Ovary (tissue), 7 donors: ENCODE measurements at regions not wholly inside any gene's neighbourhood (a gene's known extent, or its start where the extent isn't known, plus 50 kb on each side); places are given as distances from the start of the nearest gene placed in this dataset.

Experiments
- DNase-seq, 5 donors: peaks; one replicate each; pipeline ENCODE4 v3.0.0-alpha.2; 2019 to 2020
- H3K27ac ChIP-seq, 2 donors: fragments of 200-600 bp; one replicate each; pipeline versions ENCODE4 v1.5.1 to v1.8.0; 2019 to 2022
- H3K27me3 ChIP-seq: fragments of 200-600 bp; one replicate; pipeline ENCODE4 v1.8.0; 2022
- H3K36me3 ChIP-seq: fragments of 200-600 bp; sonication (generic); one replicate; pipeline ENCODE4 v1.5.1; 2019
- H3K4me1 ChIP-seq: one replicate; pipeline ENCODE4 v1.8.1; 2013; ENCODE audit warnings: mild to moderate bottlenecking, moderate library complexity; ENCODE audit not compliant: insufficient read depth
- H3K4me3 ChIP-seq: fragments of 200-600 bp; sonication (generic); one replicate; pipeline ENCODE4 v1.5.1; 2017
- H3K9me3 ChIP-seq, 2 donors: fragments of 200-600 bp in 1 of 2; sonication (generic) in 1 of 2; one replicate each; pipeline versions ENCODE4 v1.5.1 to v1.8.1; 2013 to 2019; ENCODE audit warnings: mild to moderate bottlenecking in 1 of 2, moderate library complexity in 1 of 2
- CTCF ChIP-seq, 3 donors: fragments of 450-650 bp in 2 of 3; fragments of 200-600 bp in 1 of 3; IDR thresholded peaks; one replicate each; pipeline versions ENCODE4 v1.5.1 to v1.8.0; 2016 to 2022; ENCODE audit warnings: antibody characterized with exemption in 3 of 3, mild to moderate bottlenecking in 1 of 3
- EP300 ChIP-seq: sonication (generic); formaldehyde crosslinking; IDR thresholded peaks from one replicate; pipeline ENCODE4 v1.6.1; 2017; ENCODE audit warnings: antibody characterized with exemption
- POLR2A ChIP-seq: fragments of 450-650 bp; IDR thresholded peaks from one replicate; pipeline ENCODE4 v1.6.1; 2017; ENCODE audit warnings: antibody characterized with exemption, mild to moderate bottlenecking, moderate library complexity
- WGBS, 3 donors: extraction: QIAGEN DNeasy Blood & Tissue Kit in 1 of 3; methylation state at CpG; one replicate each; pipeline versions ENCODE4 v1.1.5 to v1.1.7; 2013 to 2017; 5-methylcytosine and 5-hydroxymethylcytosine counted together
- intact Hi-C, 4 donors: fragments of 100-400 bp; cut with DNase I; formaldehyde crosslinking; loops; one replicate each; pipeline versions ENCODE4 v1.11.0 to v1.15.1; 2022 to 2023
- donor health status: DM: no; HTN: no; CAD: no; lungs with moderate emphysema.
- donor health status: DM: no; HTN: no; CAD: no.
- donor health status: Bipolar disorder and iron deficiency.
- donor health status: DM: no; HTN: no; CAD: no.
- donor health status: DM: yes; HTN: yes; CAD: no.

- H3K27me3 ChIP-seq = no peaks in the 10 kb centered on the region
- 86 to 96% (median 93%) methylated on average over 3 of the region's 3 CpGs for WGBS, 3 donors
- intact Hi-C loops = no loop called here
- H3K27ac ChIP-seq = no peak overlapping the region
- DNase-seq = no peak
- H3K36me3 ChIP-seq = no peaks in the 10 kb centered on the region
- no peak for TF ChIP-seq EP300
- no peak for TF ChIP-seq POLR2A
- no peak for TF ChIP-seq CTCF (IDR thresholded peaks at IDR 0.05)
- H3K4me1 ChIP-seq = no peaks in the 10 kb centered on the region
- no peak overlapping the region for H3K4me3 ChIP-seq
- H3K9me3 ChIP-seq = no peaks in the 10 kb centered on the region
Observed at GRCh38 chr3:25165306-25165705, 262.8 kb upstream of the RARB start.

- Histone ChIP-seq H3K27ac (no peak overlapping the region), H3K36me3 (no peaks in the 10 kb centered on the region), H3K9me3 (no peaks in the 10 kb centered on the region), H3K27me3 (no peaks in the 10 kb centered on the region), H3K4me3 (no peak overlapping the region), H3K4me1 (no peaks in the 10 kb centered on the region)
- DNase-seq = no peak
- intact Hi-C loops = no loop called here
- TF ChIP-seq CTCF (IDR thresholded peaks at IDR 0.05) (no peak), EP300 (no peak), POLR2A (no peak)
- 50 to 62% (median 52%) methylated on average over 3 of the region's 3 CpGs for WGBS, 3 donors
Observed at GRCh38 chr3:25166016-25166415, 262.0 kb upstream of the RARB start.

- no peak overlapping the region for H3K4me3 ChIP-seq
- no peaks in the 10 kb centered on the region for H3K27me3 ChIP-seq
- TF ChIP-seq CTCF (IDR thresholded peaks at IDR 0.05) (no peak), POLR2A (no peak), EP300 (no peak)
- intact Hi-C loops = no loop called here
- H3K27ac ChIP-seq = no peak overlapping the region
- H3K36me3 ChIP-seq = no peaks in the 10 kb centered on the region
- no peak for DNase-seq
- no peaks in the 10 kb centered on the region for H3K4me1 ChIP-seq
- H3K9me3 ChIP-seq = no peaks in the 10 kb centered on the region
- WGBS, 3 donors = 50 to 55% (median 51%) methylated on average over 3 of the region's 3 CpGs
Observed at GRCh38 chr3:25169151-25169550, 258.9 kb upstream of the RARB start.

GRCh38 chr3:25170021-25170420 lies 258.0 kb upstream of the RARB start:
- no peaks in the 10 kb centered on the region for H3K36me3 ChIP-seq
- intact Hi-C loops = no loop called here
- WGBS, 3 donors = 65 to 75% (median 72%) methylated on average over 3 of the region's 3 CpGs
- no peak overlapping the region for H3K27ac ChIP-seq
- H3K27me3 ChIP-seq = no peaks in the 10 kb centered on the region
- no peaks in the 10 kb centered on the region for H3K4me1 ChIP-seq
- no peak for TF ChIP-seq POLR2A
- TF ChIP-seq CTCF (IDR thresholded peaks at IDR 0.05) = no peak
- TF ChIP-seq EP300 = no peak
- H3K4me3 ChIP-seq = no peak overlapping the region
- no peaks in the 10 kb centered on the region for H3K9me3 ChIP-seq
- DNase-seq = no peak
